Tibial nerve (tissue), 4 donors: ENCODE measurements at regions not wholly inside any gene's neighbourhood (a gene's known extent, or its start where the extent isn't known, plus 50 kb on each side); places are given as distances from the start of the nearest gene placed in this dataset.

Experiments used
- DNase-seq, 2 donors: peaks; one replicate each; pipeline ENCODE4 v3.0.0-alpha.2; 2019; ENCODE audit warnings: low spot score in 2 of 2
- H3K27ac ChIP-seq, 4 donors: fragments of 200-600 bp; sonication (generic) in 3 of 4; one replicate each; pipeline ENCODE4 v1.5.1; 2017 to 2019; ENCODE audit warnings: mild to moderate bottlenecking in 1 of 4
- H3K27me3 ChIP-seq, 2 donors: fragments of 200-600 bp; sonication (generic) in 1 of 2; one replicate each; pipeline versions ENCODE4 v1.5.1 to v1.6.0; 2017 to 2019
- H3K36me3 ChIP-seq, 3 donors: fragments of 200-600 bp; sonication (generic); one replicate each; pipeline ENCODE4 v1.5.1; 2018 to 2019
- H3K4me1 ChIP-seq, 4 donors: fragments of 200-600 bp; sonication (generic) in 3 of 4; one replicate each; pipeline ENCODE4 v1.5.1; 2017 to 2019
- H3K4me3 ChIP-seq, 4 donors: fragments of 200-600 bp; sonication (generic) in 3 of 4; one replicate each; pipeline ENCODE4 v1.5.1; 2017 to 2019; ENCODE audit warnings: mild to moderate bottlenecking in 1 of 4, moderate library complexity in 1 of 4
- H3K9me3 ChIP-seq, 4 donors: fragments of 200-600 bp; sonication (generic) in 3 of 4; one replicate each; pipeline ENCODE4 v1.5.1; 2017 to 2019
- CTCF ChIP-seq, 5 experiments: fragments of 200-600 bp in 3 of 5; fragments of 450-650 bp in 2 of 5; sonication (generic) in 3 of 5; IDR thresholded peaks; one replicate each; pipeline ENCODE4 v1.5.1; 2016 to 2019; ENCODE audit warnings: antibody characterized with exemption in 5 of 5, mild to moderate bottlenecking in 3 of 5, moderate library complexity in 2 of 5
- EP300 ChIP-seq, 2 donors: sonication (generic); formaldehyde crosslinking; IDR thresholded peaks; one replicate each; pipeline ENCODE4 v1.6.1; 2017; ENCODE audit warnings: antibody characterized with exemption in 2 of 2, mild to moderate bottlenecking in 1 of 2
- POLR2A ChIP-seq, 2 donors: fragments of 450-650 bp; IDR thresholded peaks; one replicate each; pipeline ENCODE4 v1.6.1; 2017; ENCODE audit warnings: antibody characterized with exemption in 2 of 2, mild to moderate bottlenecking in 2 of 2, moderate library complexity in 2 of 2
- WGBS, 2 donors: methylation state at CpG; one replicate each; pipeline ENCODE4 v1.1.5; 2018; 5-methylcytosine and 5-hydroxymethylcytosine counted together

- DNase-seq, result no peak
- H3K9me3 ChIP-seq, result no peaks in the 10 kb centered on the region
- H3K27me3 ChIP-seq, result no peaks in the 10 kb centered on the region
- H3K36me3 ChIP-seq, result no peaks in the 10 kb centered on the region
- peaks cover 0 to 23% (median 9%) of the 10 kb centered on the region in 4 donors for H3K4me1 ChIP-seq
- H3K27ac ChIP-seq, result no peak overlapping the region
- no peak overlapping the region for H3K4me3 ChIP-seq
- WGBS, 2 donors, result 86 to 87% methylated on average over 4 of the region's 4 CpGs
- TF ChIP-seq EP300 (IDR thresholded peaks at IDR 0.05), result no peak
- no peak for TF ChIP-seq POLR2A (IDR thresholded peaks at IDR 0.05)
- TF ChIP-seq CTCF (IDR thresholded peaks at IDR 0.05), result no peak
Observed at GRCh38 chr6:137738931-137739504, 128.0 kb upstream of the TNFAIP3 start.

GRCh38 chr6:137739544-137739943 is 127.5 kb upstream of the TNFAIP3 start:
- Histone ChIP-seq H3K27ac (no peak overlapping the region), H3K4me3 (no peak overlapping the region), H3K9me3 (no peaks in the 10 kb centered on the region), H3K27me3 (no peaks in the 10 kb centered on the region), H3K4me1 (peaks cover 0 to 23% (median 7%) of the 10 kb centered on the region in 4 donors), H3K36me3 (no peaks in the 10 kb centered on the region)
- DNase-seq, result no peak
- WGBS, 2 donors, result 93 to 99% methylated on average over 5 of the region's 5 CpGs
- TF ChIP-seq CTCF (IDR thresholded peaks at IDR 0.05), result no peak
- no peak for TF ChIP-seq POLR2A (IDR thresholded peaks at IDR 0.05)
- TF ChIP-seq EP300 (IDR thresholded peaks at IDR 0.05), result no peak

- TF ChIP-seq CTCF (IDR thresholded peaks at IDR 0.05) (no peak), EP300 (IDR thresholded peaks at IDR 0.05) (no peak), POLR2A (IDR thresholded peaks at IDR 0.05) (no peak)
- WGBS, 2 donors, result 68 to 70% methylated on average over 7 of the region's 7 CpGs
- no peaks in the 10 kb centered on the region for H3K9me3 ChIP-seq
- H3K27ac ChIP-seq, result no peak overlapping the region
- peaks cover 0 to 23% (median 7%) of the 10 kb centered on the region in 4 donors for H3K4me1 ChIP-seq
- no peak for DNase-seq
- no peak overlapping the region for H3K4me3 ChIP-seq
- no peaks in the 10 kb centered on the region for H3K36me3 ChIP-seq
- no peaks in the 10 kb centered on the region for H3K27me3 ChIP-seq
Observed at GRCh38 chr6:137740091-137740755, 126.8 kb upstream of the TNFAIP3 start.

GRCh38 chr6:137740967-137741761 is 125.9 kb upstream of the TNFAIP3 start:
- WGBS, 2 donors, result 79 to 83% methylated on average over 10 of the region's 10 CpGs
- DNase-seq, result no peak
- Histone ChIP-seq H3K9me3 (no peaks in the 10 kb centered on the region), H3K27ac (no peak overlapping the region), H3K36me3 (no peaks in the 10 kb centered on the region), H3K4me3 (no peak overlapping the region), H3K4me1 (peaks cover 0 to 21% (median 7%) of the 10 kb centered on the region in 4 donors), H3K27me3 (no peaks in the 10 kb centered on the region)
- no peak for TF ChIP-seq EP300 (IDR thresholded peaks at IDR 0.05)
- TF ChIP-seq POLR2A (IDR thresholded peaks at IDR 0.05), result no peak
- no peak for TF ChIP-seq CTCF (IDR thresholded peaks at IDR 0.05)

GRCh38 chr6:137743493-137743892 is 123.6 kb upstream of the TNFAIP3 start:
- no peak overlapping the region for H3K4me3 ChIP-seq
- 93 to 96% methylated on average over 4 of the region's 4 CpGs for WGBS, 2 donors
- H3K27ac ChIP-seq, result no peak overlapping the region
- no peaks in the 10 kb centered on the region for H3K9me3 ChIP-seq
- TF ChIP-seq POLR2A (IDR thresholded peaks at IDR 0.05) (no peak), CTCF (IDR thresholded peaks at IDR 0.05) (no peak), EP300 (IDR thresholded peaks at IDR 0.05) (no peak)
- no peak for DNase-seq
- H3K27me3 ChIP-seq, result no peaks in the 10 kb centered on the region
- H3K36me3 ChIP-seq, result no peaks in the 10 kb centered on the region
- peaks cover 0 to 8% (median 1%) of the 10 kb centered on the region in 4 donors for H3K4me1 ChIP-seq
